ENCODE measurements at regions not wholly inside any gene's neighbourhood (a gene's known extent, or its start where the extent isn't known, plus 50 kb on each side); places are given as distances from the start of the nearest gene placed in this dataset.

GRCh38 chr1:228835456-228835855, 100.2 kb downstream of the RHOU start:
- no peak for DNase-seq (ENCODE audit: low spot score)
- Histone ChIP-seq H3K4me1 (ENCODE audit: control insufficient read depth in 4 of 4, insufficient read depth in 4 of 4, low read length in 3 of 4) (peaks cover 10 to 38% (median 31%) of the 10 kb centered on the region in 4 donors), H3K9ac (ENCODE audit: low read depth in 1 of 2, low read length in 2 of 2) (no peak overlapping the region), H3K9me3 (ENCODE audit: control insufficient read depth in 4 of 4, low read length in 3 of 4) (no peaks in the 10 kb centered on the region), H3K27me3 (ENCODE audit: control insufficient read depth in 4 of 4, insufficient read depth in 4 of 4, low read length in 3 of 4) (no peaks in the 10 kb centered on the region), H3K36me3 (ENCODE audit: control insufficient read depth in 4 of 4, insufficient read depth in 3 of 4, low read depth in 1 of 4, low read length in 3 of 4) (no peaks in the 10 kb centered on the region), H3K27ac (ENCODE audit: low read depth in 1 of 2, low read length in 2 of 2) (no peak overlapping the region), H3K4me3 (ENCODE audit: low read depth in 1 of 3, low read length in 3 of 3) (no peak overlapping the region)
- WGBS: 98% methylated on average over 5 of the region's 5 CpGs
- TF ChIP-seq HNF4G (IDR thresholded peaks at IDR 0.05) (no peak), HNF4A (conservative IDR thresholded peaks at IDR 0.05) (no peak), RAD21 (IDR thresholded peaks at IDR 0.05) (no peak), JUND (IDR thresholded peaks at IDR 0.05) (no peak), FOXA2 (IDR thresholded peaks at IDR 0.05) (no peak), NR2F2 (IDR thresholded peaks at IDR 0.05) (no peak), FOXA1 (IDR thresholded peaks at IDR 0.05) (no peak), REST (IDR thresholded peaks at IDR 0.05) (no peak)
- TF ChIP-seq, protein P1, sequence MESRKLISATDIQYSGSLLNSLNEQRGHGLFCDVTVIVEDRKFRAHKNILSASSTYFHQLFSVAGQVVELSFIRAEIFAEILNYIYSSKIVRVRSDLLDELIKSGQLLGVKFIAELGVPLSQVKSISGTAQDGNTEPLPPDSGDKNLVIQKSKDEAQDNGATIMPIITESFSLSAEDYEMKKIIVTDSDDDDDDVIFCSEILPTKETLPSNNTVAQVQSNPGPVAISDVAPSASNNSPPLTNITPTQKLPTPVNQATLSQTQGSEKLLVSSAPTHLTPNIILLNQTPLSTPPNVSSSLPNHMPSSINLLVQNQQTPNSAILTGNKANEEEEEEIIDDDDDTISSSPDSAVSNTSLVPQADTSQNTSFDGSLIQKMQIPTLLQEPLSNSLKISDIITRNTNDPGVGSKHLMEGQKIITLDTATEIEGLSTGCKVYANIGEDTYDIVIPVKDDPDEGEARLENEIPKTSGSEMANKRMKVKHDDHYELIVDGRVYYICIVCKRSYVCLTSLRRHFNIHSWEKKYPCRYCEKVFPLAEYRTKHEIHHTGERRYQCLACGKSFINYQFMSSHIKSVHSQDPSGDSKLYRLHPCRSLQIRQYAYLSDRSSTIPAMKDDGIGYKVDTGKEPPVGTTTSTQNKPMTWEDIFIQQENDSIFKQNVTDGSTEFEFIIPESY (IDR thresholded peaks at IDR 0.05): no peak

DNA sequence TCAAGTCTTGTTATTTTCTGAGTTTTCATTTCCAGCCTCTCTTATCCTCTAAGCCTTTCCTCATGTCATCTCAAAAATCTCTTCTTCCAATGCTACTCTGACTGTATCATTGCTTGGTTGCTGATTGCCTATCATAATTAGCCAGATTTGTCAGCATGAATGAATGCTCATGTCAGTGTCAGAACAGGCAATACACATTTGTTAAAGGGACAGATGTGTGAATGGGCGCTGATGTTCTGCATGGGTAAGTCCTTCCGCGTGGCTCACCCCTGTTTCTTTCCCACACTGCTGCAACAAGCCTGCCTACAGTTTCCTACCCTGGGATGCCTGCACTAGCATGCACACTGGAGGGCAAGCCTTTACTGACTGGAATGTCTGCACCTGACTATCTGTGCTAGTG, 100.6 kb downstream of the RHOU start:
- H3K9ac ChIP-seq (ENCODE audit: low read depth in 1 of 2, low read length in 2 of 2): no peak overlapping the region
- no peak for DNase-seq (ENCODE audit: low spot score)
- no peak for TF ChIP-seq HNF4G (IDR thresholded peaks at IDR 0.05)
- TF ChIP-seq JUND (IDR thresholded peaks at IDR 0.05): no peak
- TF ChIP-seq CTCF (IDR thresholded peaks at IDR 0.05; ENCODE audit: low read depth, low read length, missing input control): no peak
- no peaks in the 10 kb centered on the region for H3K9me3 ChIP-seq (ENCODE audit: control insufficient read depth in 4 of 4, low read length in 3 of 4)
- WGBS: 93% methylated on average over 3 of the region's 3 CpGs
- H3K27me3 ChIP-seq (ENCODE audit: control insufficient read depth in 4 of 4, insufficient read depth in 4 of 4, low read length in 3 of 4): no peaks in the 10 kb centered on the region
- peak overlapping the region in 1 of 2 donors; percentile 85 for H3K27ac ChIP-seq (ENCODE audit: low read depth in 1 of 2, low read length in 2 of 2)
- peaks cover 7 to 38% (median 30%) of the 10 kb centered on the region in 4 donors for H3K4me1 ChIP-seq (ENCODE audit: control insufficient read depth in 4 of 4, insufficient read depth in 4 of 4, low read length in 3 of 4)
- no peak overlapping the region for H3K4me3 ChIP-seq (ENCODE audit: low read depth in 1 of 3, low read length in 3 of 3)
- no peaks in the 10 kb centered on the region for H3K36me3 ChIP-seq (ENCODE audit: control insufficient read depth in 4 of 4, insufficient read depth in 3 of 4, low read depth in 1 of 4, low read length in 3 of 4)

- H3K4me3 ChIP-seq (ENCODE audit: low read depth in 1 of 3, low read length in 3 of 3): no peak overlapping the region
- H3K36me3 ChIP-seq (ENCODE audit: control insufficient read depth in 4 of 4, insufficient read depth in 3 of 4, low read depth in 1 of 4, low read length in 3 of 4): no peaks in the 10 kb centered on the region
- WGBS: 47% methylated on average over 3 of the region's 3 CpGs
- peaks cover 5 to 38% (median 28%) of the 10 kb centered on the region in 4 donors for H3K4me1 ChIP-seq (ENCODE audit: control insufficient read depth in 4 of 4, insufficient read depth in 4 of 4, low read length in 3 of 4)
- H3K9me3 ChIP-seq (ENCODE audit: control insufficient read depth in 4 of 4, low read length in 3 of 4): no peaks in the 10 kb centered on the region
- H3K9ac ChIP-seq (ENCODE audit: low read depth in 1 of 2, low read length in 2 of 2): no peak overlapping the region
- TF ChIP-seq TAF1 (conservative IDR thresholded peaks at IDR 0.05): no peak
- peak; percentile 14 to 52 for TF ChIP-seq RAD21 (IDR thresholded peaks at IDR 0.05)
- TF ChIP-seq SP1 (IDR thresholded peaks at IDR 0.05): peak; percentile 21
- TF ChIP-seq HNF4A (conservative IDR thresholded peaks at IDR 0.05): peak; percentile 58 to 70
- peak in 1 of 2 donors; percentile 33 for TF ChIP-seq RXRA (IDR thresholded peaks at IDR 0.05)
- TF ChIP-seq CTCF (IDR thresholded peaks at IDR 0.05; ENCODE audit: low read depth, low read length, missing input control): no peak
- no peak for TF ChIP-seq JUND (IDR thresholded peaks at IDR 0.05)
- H3K27me3 ChIP-seq (ENCODE audit: control insufficient read depth in 4 of 4, insufficient read depth in 4 of 4, low read length in 3 of 4): no peaks in the 10 kb centered on the region
- H3K27ac ChIP-seq (ENCODE audit: low read depth in 1 of 2, low read length in 2 of 2): peak overlapping the region; percentile 85 to 91
- no peak for DNase-seq (ENCODE audit: low spot score)
These were observed 101.1 kb downstream of the RHOU start for GRCh38 chr1:228836427-228836826.

Measured in liver (tissue), 8 donors.